Esophagus muscularis mucosa (tissue), 4 donors: ENCODE measurements at regions not wholly inside any gene's neighbourhood (a gene's known extent, or its start where the extent isn't known, plus 50 kb on each side); places are given as distances from the start of the nearest gene placed in this dataset.

Source experiments
- EP300 ChIP-seq: sonication (generic); formaldehyde crosslinking; IDR thresholded peaks from one replicate; pipeline ENCODE4 v1.6.1; 2017; ENCODE audit warnings: antibody characterized with exemption
- POLR2A ChIP-seq: fragments of 450-650 bp; IDR thresholded peaks from one replicate; pipeline ENCODE4 v1.6.1; 2017; ENCODE audit warnings: antibody characterized with exemption, moderate library complexity, mild to moderate bottlenecking, low read depth
- POLR2AphosphoS5 ChIP-seq, 2 donors: sonication (generic); formaldehyde crosslinking; IDR thresholded peaks; one replicate each; pipeline ENCODE4 v1.6.1; 2017; ENCODE audit warnings: antibody characterized with exemption in 2 of 2
- TF ChIP-seq, protein P1 (sequence below), 3 experiments: fragments of 200-600 bp in 2 of 3; fragments of 450-650 bp in 1 of 3; sonication (generic) in 2 of 3; IDR thresholded peaks; one replicate each; pipeline ENCODE4 v1.5.1; 2017 to 2019; ENCODE audit warnings: antibody characterized with exemption in 3 of 3, mild to moderate bottlenecking in 2 of 3, moderate library complexity in 1 of 3

DNA sequence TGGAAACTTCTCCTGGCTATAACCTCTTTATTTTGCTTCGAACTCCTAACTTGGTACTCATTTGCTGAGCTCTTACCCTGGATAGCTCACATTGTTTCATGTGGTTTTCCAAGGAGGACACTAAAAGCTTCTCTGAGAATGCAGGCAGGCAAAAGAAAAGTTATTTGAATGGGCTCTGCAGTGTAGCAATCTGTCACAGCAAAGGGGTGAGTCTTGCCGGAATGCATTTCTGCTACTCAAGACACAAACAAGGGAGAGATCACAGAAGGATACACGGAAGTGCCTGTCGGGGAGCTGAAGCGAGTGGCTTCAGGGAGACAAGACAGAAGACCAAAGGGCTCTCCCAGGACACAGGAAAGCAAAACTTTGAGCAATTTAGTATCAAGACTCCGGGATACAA lies 265.4 kb downstream of the SS18 start:
- TF ChIP-seq POLR2A (no peak), POLR2AphosphoS5 (IDR thresholded peaks at IDR 0.05) (no peak), EP300 (no peak)
- TF ChIP-seq, protein P1, sequence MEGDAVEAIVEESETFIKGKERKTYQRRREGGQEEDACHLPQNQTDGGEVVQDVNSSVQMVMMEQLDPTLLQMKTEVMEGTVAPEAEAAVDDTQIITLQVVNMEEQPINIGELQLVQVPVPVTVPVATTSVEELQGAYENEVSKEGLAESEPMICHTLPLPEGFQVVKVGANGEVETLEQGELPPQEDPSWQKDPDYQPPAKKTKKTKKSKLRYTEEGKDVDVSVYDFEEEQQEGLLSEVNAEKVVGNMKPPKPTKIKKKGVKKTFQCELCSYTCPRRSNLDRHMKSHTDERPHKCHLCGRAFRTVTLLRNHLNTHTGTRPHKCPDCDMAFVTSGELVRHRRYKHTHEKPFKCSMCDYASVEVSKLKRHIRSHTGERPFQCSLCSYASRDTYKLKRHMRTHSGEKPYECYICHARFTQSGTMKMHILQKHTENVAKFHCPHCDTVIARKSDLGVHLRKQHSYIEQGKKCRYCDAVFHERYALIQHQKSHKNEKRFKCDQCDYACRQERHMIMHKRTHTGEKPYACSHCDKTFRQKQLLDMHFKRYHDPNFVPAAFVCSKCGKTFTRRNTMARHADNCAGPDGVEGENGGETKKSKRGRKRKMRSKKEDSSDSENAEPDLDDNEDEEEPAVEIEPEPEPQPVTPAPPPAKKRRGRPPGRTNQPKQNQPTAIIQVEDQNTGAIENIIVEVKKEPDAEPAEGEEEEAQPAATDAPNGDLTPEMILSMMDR (IDR thresholded peaks at IDR 0.05) = no peak
